Activated CD4-positive, alpha-beta T cell treated with anti-CD3 and anti-CD28 coated beads for 4 hours (primary cell): ENCODE measurements at regions not wholly inside any gene's neighbourhood (a gene's known extent, or its start where the extent isn't known, plus 50 kb on each side); places are given as distances from the start of the nearest gene placed in this dataset.

Experiments
- DNase-seq, 2 donors: peaks; one replicate each; pipeline ENCODE4 v3.0.0-alpha.2; 2020

GRCh38 chr13:31898378-31899071, 133.0 kb upstream of the FRY start:
- no peak for DNase-seq

DNA sequence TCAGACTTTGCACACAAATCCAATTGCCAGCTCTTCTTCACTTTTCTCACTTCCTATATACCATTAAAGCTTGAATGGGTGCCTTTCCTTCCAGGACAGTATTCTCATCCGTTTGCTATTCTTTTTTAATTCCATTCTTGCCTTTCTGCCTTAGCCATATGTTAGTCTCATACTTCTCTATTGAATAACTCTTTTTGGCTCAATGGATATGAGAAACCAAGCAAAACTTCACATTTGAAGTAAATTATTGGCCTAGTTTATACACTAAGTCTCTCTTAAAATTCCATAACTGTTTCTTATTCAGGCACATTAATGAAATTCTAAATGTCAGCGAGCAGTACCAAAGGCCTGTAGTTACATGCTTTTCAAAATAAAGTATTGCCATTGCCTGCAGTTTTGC, 129.6 kb upstream of the FRY start:
- DNase-seq, result no peak

- DNase-seq, result no peak
These were observed 128.3 kb upstream of the FRY start for GRCh38 chr13:31903111-31903815.

DNA sequence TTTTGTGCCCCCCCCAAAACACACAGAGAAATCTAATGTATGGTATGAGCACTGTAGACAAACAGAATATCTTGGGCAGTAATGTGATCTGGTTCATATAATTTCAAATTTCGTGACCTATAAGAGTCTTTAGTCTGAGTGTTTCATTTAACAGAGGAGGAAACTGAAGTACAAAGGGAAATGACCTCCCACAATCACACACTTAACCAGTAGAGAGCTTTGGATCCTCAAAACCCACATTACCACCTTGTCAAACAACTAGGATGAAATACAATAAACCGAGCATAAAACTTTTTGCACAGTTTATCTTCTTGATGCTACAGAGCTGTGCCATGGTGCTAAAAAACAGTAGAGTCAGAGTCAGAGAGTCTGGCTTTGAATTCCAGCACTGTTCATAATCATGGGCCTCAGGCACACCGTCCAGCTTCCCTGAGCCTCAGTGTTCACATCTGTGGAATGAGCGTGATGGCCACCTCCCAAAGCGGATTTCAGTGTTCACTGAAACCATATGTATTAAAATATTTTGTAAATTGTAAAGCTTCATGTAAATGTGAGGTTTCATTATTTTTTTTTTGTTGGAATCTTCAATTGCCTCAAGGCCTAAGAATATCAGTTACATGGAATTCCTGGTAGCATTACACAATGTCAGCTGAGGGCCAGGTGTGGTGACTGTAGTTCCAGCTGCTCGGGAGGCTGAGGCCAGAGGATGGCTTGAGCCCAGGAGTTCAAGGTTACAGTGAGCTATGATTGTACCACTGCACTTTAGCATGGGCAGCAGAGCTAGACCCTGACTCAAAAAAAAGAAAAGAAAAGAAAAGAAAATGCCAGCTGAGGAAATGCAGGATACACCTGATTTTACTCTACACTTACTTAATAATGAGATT, 126.4 kb upstream of the FRY start:
- DNase-seq, result no peak

- DNase-seq, result no peak
These were observed 125.6 kb upstream of the FRY start for GRCh38 chr13:31905961-31906360.

DNA sequence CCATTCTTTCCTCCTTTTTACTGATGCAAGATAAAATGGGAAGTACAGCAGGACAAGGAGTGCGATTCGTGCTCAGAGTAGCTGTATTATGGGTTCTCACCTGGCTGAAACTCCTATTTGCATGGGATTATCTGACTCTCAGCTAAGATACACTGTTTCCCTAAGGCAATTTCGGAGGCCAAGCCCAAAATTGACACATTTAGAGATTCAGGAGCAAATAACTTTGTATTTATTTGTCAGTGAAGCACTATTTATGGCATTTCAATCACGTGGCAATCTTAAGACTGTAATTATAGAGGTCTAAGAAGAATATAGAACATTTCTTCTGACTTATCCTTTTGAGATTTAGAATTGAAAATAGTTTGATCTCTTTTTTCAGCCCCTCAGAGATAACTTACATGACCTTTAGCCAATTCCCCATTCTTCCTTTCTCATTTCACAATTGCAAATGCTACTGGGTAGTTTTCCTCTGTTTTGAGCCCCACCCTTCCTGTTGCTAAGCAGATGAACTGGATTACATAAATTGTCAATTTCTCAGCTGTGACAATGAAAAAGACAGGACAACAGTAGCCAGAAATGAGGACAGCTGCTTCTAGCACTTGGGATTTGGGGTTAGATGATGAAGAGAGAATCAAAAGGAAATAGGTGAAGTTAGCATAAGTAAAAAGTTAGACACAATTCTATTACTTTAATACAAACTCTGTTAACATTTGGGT, 122.7 kb upstream of the FRY start:
- no peak for DNase-seq

DNA sequence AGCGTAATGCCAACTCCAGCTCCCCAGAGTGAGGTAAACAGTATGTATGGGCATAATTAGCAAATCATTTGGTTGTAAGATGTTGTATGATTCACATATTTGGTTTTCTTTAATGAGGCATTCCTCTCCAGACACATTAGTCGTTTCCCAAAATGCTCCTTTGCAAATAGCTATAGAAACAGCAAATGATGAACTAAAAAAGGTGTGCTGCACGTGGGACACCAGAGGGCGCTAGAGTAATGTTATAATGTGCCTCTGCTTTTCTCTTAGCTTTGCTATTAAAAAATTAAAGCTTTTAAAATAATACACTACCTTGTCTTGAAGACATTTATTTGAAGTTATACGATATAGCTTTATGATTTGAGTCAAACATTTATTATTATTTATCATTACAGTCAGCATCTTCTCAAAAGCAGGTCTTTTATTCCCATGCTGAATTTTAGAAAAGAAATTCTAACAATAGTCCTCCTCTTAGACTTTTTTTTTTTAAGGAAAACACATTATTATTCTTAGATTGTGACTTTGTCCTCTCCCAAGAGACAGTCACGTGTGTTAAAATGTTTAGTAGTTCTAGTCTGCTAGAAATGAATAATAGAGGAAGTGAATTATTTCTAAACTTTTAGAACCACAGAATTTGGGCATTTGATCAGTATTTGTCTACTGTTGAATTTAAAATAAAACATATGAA, 121.6 kb upstream of the FRY start:
- peak; percentile 40 to 55 for DNase-seq

GRCh38 chr13:31910633-31911032, 120.9 kb upstream of the FRY start:
- no peak for DNase-seq

DNA sequence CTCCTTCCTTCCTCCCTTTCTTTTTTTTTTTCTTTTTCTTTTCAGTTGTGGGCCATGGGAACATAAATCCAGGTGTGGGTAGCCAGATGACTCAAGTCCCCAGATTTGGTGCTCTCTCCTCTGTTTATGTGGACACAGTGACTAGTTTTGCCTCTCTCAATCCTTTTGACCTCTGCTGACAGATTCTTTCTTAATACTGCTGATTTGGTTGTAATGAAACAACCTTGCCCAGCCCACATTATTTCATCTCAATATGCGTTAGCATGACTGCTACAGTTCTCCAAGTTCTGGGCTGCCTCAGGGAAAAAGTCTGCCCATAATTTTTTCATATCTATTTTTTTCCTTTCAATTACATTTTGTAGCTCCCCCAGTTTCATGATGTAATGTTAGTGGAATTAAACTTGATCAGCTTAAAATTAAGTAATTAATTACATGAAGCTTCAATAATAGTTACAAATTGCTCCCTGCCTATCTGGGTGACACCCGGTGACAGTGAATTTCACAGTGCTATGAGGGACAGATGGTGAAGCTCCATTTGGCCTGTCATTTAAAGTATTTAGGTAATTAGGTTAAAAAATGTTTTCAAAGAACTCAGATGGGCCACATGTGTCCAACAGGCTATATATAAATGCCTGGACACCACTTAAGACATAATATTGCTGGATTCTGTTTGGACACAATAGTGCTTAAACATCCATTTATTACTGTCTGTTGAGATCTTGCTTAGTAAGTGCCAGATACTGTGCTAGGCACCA, 118.8 kb upstream of the FRY start:
- DNase-seq, result no peak

- no peak for DNase-seq
These were observed 118.1 kb upstream of the FRY start for GRCh38 chr13:31913459-31913858.

DNA sequence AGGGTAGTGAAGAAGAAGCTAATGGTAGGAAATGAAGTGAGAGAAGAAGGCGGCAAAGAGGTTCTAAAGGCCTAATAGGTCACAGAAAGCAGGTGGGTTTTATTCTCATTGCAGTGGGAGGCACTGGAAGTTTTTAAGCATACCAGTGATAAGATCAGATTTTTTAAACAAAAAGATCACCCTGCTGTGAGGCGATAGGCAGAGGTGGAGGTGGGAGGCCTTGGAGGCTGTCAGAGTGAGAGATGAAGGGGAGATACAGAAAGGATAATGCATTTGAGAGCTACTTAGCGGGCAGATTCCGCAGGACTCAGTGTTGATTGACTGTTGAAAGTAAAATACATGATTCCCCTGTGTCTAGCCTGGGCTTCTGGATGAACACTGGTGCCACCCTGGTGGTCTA, 116.7 kb upstream of the FRY start:
- no peak for DNase-seq

DNA sequence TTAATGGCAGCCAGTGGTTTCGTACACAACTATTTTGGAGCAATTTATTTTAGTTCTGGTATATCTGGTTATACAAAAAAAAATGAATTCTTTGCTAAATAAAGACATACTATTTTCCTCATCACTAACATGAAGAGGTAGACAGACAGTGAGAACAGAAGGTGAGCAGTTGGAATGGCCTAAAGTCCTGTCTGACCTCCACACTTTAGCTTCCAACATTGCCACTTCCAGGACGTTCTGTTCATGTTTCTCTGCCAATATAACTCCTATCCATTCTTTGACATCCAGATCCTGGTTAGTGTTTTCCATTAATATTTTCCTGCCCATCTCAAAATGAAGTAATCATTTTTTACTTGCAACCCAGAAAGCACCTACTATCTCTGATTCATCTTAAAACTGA, 112.9 kb upstream of the FRY start:
- DNase-seq, result no peak

GRCh38 chr13:31919241-31919640, 112.3 kb upstream of the FRY start:
- DNase-seq, result no peak

DNA sequence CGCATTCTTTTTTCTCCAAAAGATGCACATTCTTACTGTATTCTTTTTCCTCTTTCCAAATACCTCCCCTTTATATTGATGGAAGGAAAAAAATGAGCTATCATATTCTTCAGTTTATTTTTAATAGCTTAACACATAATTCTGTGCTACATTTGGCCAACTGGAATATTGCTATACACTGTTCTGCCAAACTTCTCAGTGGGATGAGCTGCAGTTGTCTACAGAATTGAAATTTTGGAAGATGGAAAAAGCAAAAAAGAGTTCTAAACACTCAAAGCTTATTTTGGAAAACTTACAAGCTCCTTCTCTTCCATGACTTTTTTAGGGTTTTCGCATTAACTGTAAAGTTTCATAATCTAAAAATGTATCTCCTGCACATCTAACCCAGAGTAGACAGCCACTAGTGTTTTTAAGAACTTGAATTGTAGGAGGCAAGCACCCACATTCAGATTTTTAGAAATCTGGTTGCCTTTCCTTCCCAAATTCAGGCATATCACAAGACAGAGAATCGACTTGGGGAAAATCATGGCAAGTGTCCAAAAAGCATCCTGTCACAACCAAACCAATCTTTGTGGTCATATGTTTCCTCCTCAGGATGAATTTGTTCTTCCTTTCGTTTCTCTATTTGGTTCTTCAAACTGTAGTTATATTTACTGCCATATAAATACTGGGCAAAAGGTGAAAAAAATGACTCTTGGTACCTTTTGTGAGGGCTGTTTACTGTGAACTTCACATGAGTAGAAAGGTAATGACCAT, 111.4 kb upstream of the FRY start:
- DNase-seq, result no peak

DNA sequence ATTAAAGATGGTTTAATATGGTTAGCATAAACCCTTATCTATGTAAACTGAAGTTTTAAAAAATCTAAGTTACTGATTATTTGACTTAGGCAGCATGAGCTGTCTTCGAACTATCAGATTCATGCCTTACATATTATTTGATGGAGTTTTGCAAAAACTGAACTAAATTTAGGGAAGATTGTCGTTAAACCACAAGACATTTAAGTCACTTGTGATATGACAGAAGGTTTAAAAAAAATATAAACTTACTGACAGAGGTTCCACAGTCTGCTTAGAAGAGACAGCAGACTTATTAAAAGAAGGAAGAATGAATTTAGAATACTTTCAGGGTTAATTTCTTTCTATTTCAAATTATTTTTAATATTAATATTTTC, 110.9 kb upstream of the FRY start:
- no peak for DNase-seq

DNA sequence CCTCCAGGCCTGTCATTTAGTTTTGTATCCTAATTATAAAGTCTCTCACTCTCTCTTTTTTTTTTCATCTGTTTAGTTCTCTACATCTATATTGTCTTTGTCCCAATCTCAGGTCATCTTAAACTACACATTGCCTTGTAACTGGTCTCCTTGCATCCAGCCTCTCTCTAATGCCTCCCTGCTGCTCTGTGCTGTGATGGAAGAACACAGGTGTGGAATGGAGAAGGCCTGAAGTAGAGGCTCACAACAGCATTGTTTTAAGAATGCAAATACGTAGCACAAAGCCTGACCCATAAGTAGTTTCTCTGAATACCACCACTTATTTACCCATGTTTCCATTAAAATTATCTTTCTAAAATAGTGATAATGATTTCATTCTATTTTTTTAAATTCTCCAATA, 108.8 kb upstream of the FRY start:
- no peak for DNase-seq

- no peak for DNase-seq
These were observed 108.3 kb upstream of the FRY start for GRCh38 chr13:31923134-31923763.

GRCh38 chr13:31925079-31925478, 106.5 kb upstream of the FRY start:
- no peak for DNase-seq

GRCh38 chr13:31927219-31927653, 104.3 kb upstream of the FRY start:
- no peak for DNase-seq

DNA sequence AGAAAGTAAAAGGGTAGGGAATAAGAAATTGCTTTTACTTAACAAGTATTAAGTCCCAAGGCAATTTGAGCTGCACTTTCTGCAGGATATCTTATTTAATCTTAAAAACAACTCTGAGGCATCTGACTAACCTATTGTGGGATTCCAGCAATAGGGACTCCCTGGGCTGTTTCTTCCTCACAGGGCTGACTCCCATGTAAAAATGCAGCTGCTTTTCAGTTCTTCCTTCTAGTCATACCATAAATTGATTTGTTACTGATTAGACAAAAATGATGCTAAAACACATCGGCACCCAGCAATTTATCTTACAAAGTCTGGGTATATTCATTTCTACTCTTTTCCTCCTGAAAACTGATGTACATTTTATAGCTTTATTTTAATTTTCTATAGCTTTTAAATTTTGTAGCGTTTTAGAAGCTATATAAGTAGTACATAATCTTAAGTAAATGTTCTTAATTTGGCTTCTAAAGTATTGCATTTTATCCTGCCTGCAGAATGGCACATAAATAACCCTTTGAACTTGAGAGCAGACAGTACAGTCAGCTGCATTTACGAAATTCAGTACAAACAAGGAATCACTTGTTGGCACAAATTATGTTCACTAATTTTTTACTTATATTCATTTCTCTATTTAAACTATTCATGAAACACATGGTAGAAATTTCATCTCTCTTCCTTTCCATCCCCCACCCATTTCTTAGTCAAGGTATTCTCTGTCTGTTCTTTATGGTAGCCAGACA, 102.4 kb upstream of the FRY start:
- no peak for DNase-seq
